ENCODE measurements at regions not wholly inside any gene's neighbourhood (a gene's known extent, or its start where the extent isn't known, plus 50 kb on each side); places are given as distances from the start of the nearest gene placed in this dataset.

DNA sequence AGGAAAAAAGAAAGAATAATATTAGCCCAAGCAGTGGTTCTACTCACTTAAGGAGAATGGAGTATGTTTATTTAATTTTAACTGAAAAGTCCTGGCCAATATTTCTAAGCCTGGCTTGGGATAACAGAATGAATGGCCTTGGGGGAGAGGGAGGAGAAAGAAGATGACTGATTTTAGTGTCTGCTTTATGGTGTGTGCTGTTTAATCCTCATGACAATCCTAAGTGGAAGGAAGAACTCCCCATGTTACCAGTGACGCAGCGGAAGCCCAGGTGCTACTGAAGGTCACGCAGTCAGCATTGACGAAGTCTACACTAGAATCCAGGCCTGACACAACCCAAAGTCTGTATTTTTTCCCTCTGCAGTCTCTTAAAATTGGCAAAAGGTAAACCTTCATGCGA, 50.5 kb downstream of the PALM2AKAP2 start:
- no peak overlapping the region for H3K27ac ChIP-seq (ENCODE audit: low read depth, low read length)
- H3K9ac ChIP-seq (ENCODE audit: low read depth, low read length), result no peak overlapping the region
- no peaks in the 10 kb centered on the region for H3K36me3 ChIP-seq (ENCODE audit: insufficient read depth, low read length)
- no peak overlapping the region for H3K4me3 ChIP-seq (ENCODE audit: low read length)
- peaks cover 14% of the 10 kb centered on the region for H3K9me3 ChIP-seq (ENCODE audit: insufficient read depth, low read depth, low read length)
- 97% methylated on average over 5 of the region's 5 CpGs for WGBS
- H3K4me1 ChIP-seq (ENCODE audit: insufficient read depth, low read length), result no peaks in the 10 kb centered on the region
- no peaks in the 10 kb centered on the region for H3K27me3 ChIP-seq (ENCODE audit: insufficient read depth, low read length)

- no peak overlapping the region for H3K9ac ChIP-seq (ENCODE audit: low read depth, low read length)
- no peaks in the 10 kb centered on the region for H3K36me3 ChIP-seq (ENCODE audit: insufficient read depth, low read length)
- H3K27me3 ChIP-seq (ENCODE audit: insufficient read depth, low read length), result no peaks in the 10 kb centered on the region
- peaks cover 14% of the 10 kb centered on the region for H3K9me3 ChIP-seq (ENCODE audit: insufficient read depth, low read depth, low read length)
- 90% methylated on average over 6 of the region's 6 CpGs for WGBS
- H3K4me1 ChIP-seq (ENCODE audit: insufficient read depth, low read length), result no peaks in the 10 kb centered on the region
- no peak overlapping the region for H3K4me3 ChIP-seq (ENCODE audit: low read length)
- no peak overlapping the region for H3K27ac ChIP-seq (ENCODE audit: low read depth, low read length)
These were observed 52.1 kb downstream of the PALM2AKAP2 start for GRCh38 chr9:109831998-109832658.

GRCh38 chr9:109834855-109835254, 54.9 kb downstream of the PALM2AKAP2 start:
- no peaks in the 10 kb centered on the region for H3K36me3 ChIP-seq (ENCODE audit: insufficient read depth, low read length)
- no peaks in the 10 kb centered on the region for H3K27me3 ChIP-seq (ENCODE audit: insufficient read depth, low read length)
- no peak overlapping the region for H3K4me3 ChIP-seq (ENCODE audit: low read length)
- H3K9ac ChIP-seq (ENCODE audit: low read depth, low read length), result no peak overlapping the region
- no peak overlapping the region for H3K27ac ChIP-seq (ENCODE audit: low read depth, low read length)
- no peaks in the 10 kb centered on the region for H3K4me1 ChIP-seq (ENCODE audit: insufficient read depth, low read length)
- WGBS, result 94% methylated on average over 2 of the region's 2 CpGs
- peaks cover 14% of the 10 kb centered on the region for H3K9me3 ChIP-seq (ENCODE audit: insufficient read depth, low read depth, low read length)

DNA sequence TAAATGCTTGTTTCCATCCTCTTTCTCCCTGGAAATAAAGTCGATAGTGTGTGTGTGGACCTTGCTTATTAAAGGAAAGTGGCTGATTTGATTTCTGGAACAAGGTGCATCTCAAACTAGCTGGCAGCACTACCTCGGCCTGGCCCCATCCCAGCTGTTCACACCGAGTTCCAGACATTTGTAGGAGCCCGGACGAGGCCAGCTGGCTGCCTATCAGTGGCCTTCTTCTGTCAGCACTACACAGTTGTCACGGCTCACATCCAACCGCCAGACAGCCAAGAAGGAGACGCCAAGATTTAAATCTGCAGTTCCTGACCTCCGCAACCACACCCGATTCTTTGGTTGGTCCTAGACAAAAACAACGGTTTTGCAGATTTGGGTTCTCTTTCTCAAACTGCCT, 63.6 kb downstream of the PALM2AKAP2 start:
- H3K27me3 ChIP-seq (ENCODE audit: insufficient read depth, low read length), result no peaks in the 10 kb centered on the region
- H3K4me1 ChIP-seq (ENCODE audit: insufficient read depth, low read length), result no peaks in the 10 kb centered on the region
- no peak overlapping the region for H3K27ac ChIP-seq (ENCODE audit: low read depth, low read length)
- WGBS, result 96% methylated on average over 11 of the region's 11 CpGs
- no peak overlapping the region for H3K4me3 ChIP-seq (ENCODE audit: low read length)
- H3K9me3 ChIP-seq (ENCODE audit: insufficient read depth, low read depth, low read length), result no peaks in the 10 kb centered on the region
- H3K36me3 ChIP-seq (ENCODE audit: insufficient read depth, low read length), result no peaks in the 10 kb centered on the region
- H3K9ac ChIP-seq (ENCODE audit: low read depth, low read length), result no peak overlapping the region

- H3K4me1 ChIP-seq (ENCODE audit: insufficient read depth, low read length), result no peaks in the 10 kb centered on the region
- no peaks in the 10 kb centered on the region for H3K27me3 ChIP-seq (ENCODE audit: insufficient read depth, low read length)
- H3K9ac ChIP-seq (ENCODE audit: low read depth, low read length), result no peak overlapping the region
- H3K36me3 ChIP-seq (ENCODE audit: insufficient read depth, low read length), result no peaks in the 10 kb centered on the region
- no peak overlapping the region for H3K4me3 ChIP-seq (ENCODE audit: low read length)
- H3K27ac ChIP-seq (ENCODE audit: low read depth, low read length), result no peak overlapping the region
- 90% methylated on average over 2 of the region's 2 CpGs for WGBS
- no peaks in the 10 kb centered on the region for H3K9me3 ChIP-seq (ENCODE audit: insufficient read depth, low read depth, low read length)
These were observed 65.2 kb downstream of the PALM2AKAP2 start for GRCh38 chr9:109845226-109845625.

GRCh38 chr9:109846776-109847175, 66.8 kb downstream of the PALM2AKAP2 start:
- Histone ChIP-seq H3K4me1 (ENCODE audit: insufficient read depth, low read length) (no peaks in the 10 kb centered on the region), H3K4me3 (ENCODE audit: low read length) (no peak overlapping the region), H3K9me3 (ENCODE audit: insufficient read depth, low read depth, low read length) (no peaks in the 10 kb centered on the region), H3K27me3 (ENCODE audit: insufficient read depth, low read length) (no peaks in the 10 kb centered on the region), H3K27ac (ENCODE audit: low read depth, low read length) (no peak overlapping the region), H3K9ac (ENCODE audit: low read depth, low read length) (no peak overlapping the region), H3K36me3 (ENCODE audit: insufficient read depth, low read length) (no peaks in the 10 kb centered on the region)
- WGBS, result 95% methylated on average over 4 of the region's 4 CpGs

DNA sequence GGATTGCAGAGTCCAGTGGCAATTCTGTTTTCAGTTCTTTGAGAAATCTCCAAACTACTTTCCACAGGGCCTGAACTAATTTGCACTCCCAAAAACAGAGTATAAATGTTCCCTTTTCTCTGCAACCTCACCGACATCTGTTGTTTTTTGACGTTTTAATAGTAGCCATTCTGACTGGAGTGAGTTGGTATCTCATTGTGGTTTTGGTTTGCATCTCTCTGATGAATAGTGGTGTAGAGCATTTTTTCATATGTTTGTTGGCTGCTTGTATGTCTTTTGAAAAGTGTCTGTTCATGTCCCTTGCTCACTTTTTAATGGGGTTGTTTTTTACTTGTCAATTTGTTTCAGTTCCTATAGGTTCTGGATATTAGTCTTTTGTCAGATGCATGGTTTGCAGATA, 72.6 kb downstream of the PALM2AKAP2 start:
- 0 out of 2 replicates have a peak, but pooled peaks cover 3% of the 10 kb centered on the region for H3K4me1 ChIP-seq (ENCODE audit: insufficient read depth, low read length)
- no peak overlapping the region for H3K9ac ChIP-seq (ENCODE audit: low read depth, low read length)
- WGBS, result 93% methylated on average over 2 of the region's 2 CpGs
- H3K4me3 ChIP-seq (ENCODE audit: low read length), result no peak overlapping the region
- no peaks in the 10 kb centered on the region for H3K36me3 ChIP-seq (ENCODE audit: insufficient read depth, low read length)
- H3K27me3 ChIP-seq (ENCODE audit: insufficient read depth, low read length), result no peaks in the 10 kb centered on the region
- H3K27ac ChIP-seq (ENCODE audit: low read depth, low read length), result no peak overlapping the region
- no peaks in the 10 kb centered on the region for H3K9me3 ChIP-seq (ENCODE audit: insufficient read depth, low read depth, low read length)

DNA sequence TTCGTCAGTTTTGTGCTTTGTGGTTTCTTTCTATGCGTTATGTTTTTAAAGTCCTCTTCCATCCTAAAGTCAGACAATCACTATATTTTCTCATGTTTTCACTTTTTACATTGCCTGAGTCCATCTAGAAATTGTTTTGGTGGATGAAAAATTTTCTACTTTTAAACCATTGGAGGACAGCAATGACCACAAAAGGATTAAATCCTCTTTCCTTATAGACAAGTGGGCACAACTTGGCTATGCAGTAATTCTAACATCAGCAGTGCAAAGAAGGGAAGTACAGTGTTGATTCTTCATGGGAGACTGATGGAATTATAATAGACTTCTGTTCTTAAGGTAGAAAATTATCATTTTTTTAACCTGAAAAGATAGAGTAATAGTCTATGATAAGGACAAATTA, 75.5 kb downstream of the PALM2AKAP2 start:
- H3K4me1 ChIP-seq (ENCODE audit: insufficient read depth, low read length), result 0 out of 2 replicates have a peak, but pooled peaks cover 3% of the 10 kb centered on the region
- H3K36me3 ChIP-seq (ENCODE audit: insufficient read depth, low read length), result no peaks in the 10 kb centered on the region
- no peak overlapping the region for H3K27ac ChIP-seq (ENCODE audit: low read depth, low read length)
- H3K9ac ChIP-seq (ENCODE audit: low read depth, low read length), result no peak overlapping the region
- H3K4me3 ChIP-seq (ENCODE audit: low read length), result no peak overlapping the region
- no peaks in the 10 kb centered on the region for H3K9me3 ChIP-seq (ENCODE audit: insufficient read depth, low read depth, low read length)
- 100% methylated on average over 1 of the region's 2 CpGs for WGBS
- no peaks in the 10 kb centered on the region for H3K27me3 ChIP-seq (ENCODE audit: insufficient read depth, low read length)

- Histone ChIP-seq H3K27ac (ENCODE audit: low read depth, low read length) (no peak overlapping the region), H3K36me3 (ENCODE audit: insufficient read depth, low read length) (no peaks in the 10 kb centered on the region), H3K4me1 (ENCODE audit: insufficient read depth, low read length) (0 out of 2 replicates have a peak, but pooled peaks cover 3% of the 10 kb centered on the region), H3K4me3 (ENCODE audit: low read length) (no peak overlapping the region), H3K9ac (ENCODE audit: low read depth, low read length) (no peak overlapping the region), H3K27me3 (ENCODE audit: insufficient read depth, low read length) (no peaks in the 10 kb centered on the region), H3K9me3 (ENCODE audit: insufficient read depth, low read depth, low read length) (no peaks in the 10 kb centered on the region)
- WGBS, result 83% methylated on average over 6 of the region's 6 CpGs
These were observed 76.8 kb downstream of the PALM2AKAP2 start for GRCh38 chr9:109856785-109857184.

GRCh38 chr9:109857336-109857735, 77.3 kb downstream of the PALM2AKAP2 start:
- H3K27ac ChIP-seq (ENCODE audit: low read depth, low read length), result no peak overlapping the region
- no peaks in the 10 kb centered on the region for H3K27me3 ChIP-seq (ENCODE audit: insufficient read depth, low read length)
- no peaks in the 10 kb centered on the region for H3K36me3 ChIP-seq (ENCODE audit: insufficient read depth, low read length)
- no peak overlapping the region for H3K9ac ChIP-seq (ENCODE audit: low read depth, low read length)
- no peak overlapping the region for H3K4me3 ChIP-seq (ENCODE audit: low read length)
- 89% methylated on average over 1 of the region's 1 CpG for whole genome bisulfite sequencing
- H3K4me1 ChIP-seq (ENCODE audit: insufficient read depth, low read length), result 0 out of 2 replicates have a peak, but pooled peaks cover 3% of the 10 kb centered on the region
- H3K9me3 ChIP-seq (ENCODE audit: insufficient read depth, low read depth, low read length), result no peaks in the 10 kb centered on the region

DNA sequence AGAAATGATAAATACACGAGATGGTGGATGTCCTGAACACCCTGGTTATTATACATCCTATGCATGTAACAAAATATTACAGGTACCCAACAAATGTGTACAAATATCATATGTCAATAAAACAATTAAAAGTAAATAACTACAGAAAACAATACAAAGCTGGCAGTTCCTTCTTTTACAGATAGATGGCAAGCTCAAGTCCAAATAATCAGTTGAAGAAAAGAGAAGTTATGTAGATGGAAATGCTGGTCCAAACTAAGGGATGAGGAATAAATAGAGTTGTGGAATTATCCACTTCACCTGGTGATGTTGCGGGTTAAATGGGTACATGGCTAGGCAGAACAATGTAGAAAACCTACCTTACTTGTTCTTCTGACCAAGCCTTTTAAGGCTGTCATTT, 79.4 kb downstream of the PALM2AKAP2 start:
- WGBS, result 39% methylated on average over 2 of the region's 2 CpGs
- no peak overlapping the region for H3K27ac ChIP-seq (ENCODE audit: low read depth, low read length)

GRCh38 chr9:109860521-109860920, 80.5 kb downstream of the PALM2AKAP2 start:
- Histone ChIP-seq H3K9me3 (ENCODE audit: insufficient read depth, low read depth, low read length) (no peaks in the 10 kb centered on the region), H3K4me3 (ENCODE audit: low read length) (no peak overlapping the region), H3K27me3 (ENCODE audit: insufficient read depth, low read length) (no peaks in the 10 kb centered on the region), H3K27ac (ENCODE audit: low read depth, low read length) (no peak overlapping the region), H3K9ac (ENCODE audit: low read depth, low read length) (no peak overlapping the region), H3K4me1 (ENCODE audit: insufficient read depth, low read length) (0 out of 2 replicates have a peak, but pooled peaks cover 3% of the 10 kb centered on the region), H3K36me3 (ENCODE audit: insufficient read depth, low read length) (no peaks in the 10 kb centered on the region)
- 94% methylated on average over 2 of the region's 2 CpGs for WGBS

More for the DNA sequence above, 79.4 kb downstream of the PALM2AKAP2 start:
- Histone ChIP-seq H3K9me3 (ENCODE audit: insufficient read depth, low read depth, low read length) (no peaks in the 10 kb centered on the region), H3K4me3 (ENCODE audit: low read length) (no peak overlapping the region), H3K36me3 (ENCODE audit: insufficient read depth, low read length) (no peaks in the 10 kb centered on the region), H3K27me3 (ENCODE audit: insufficient read depth, low read length) (no peaks in the 10 kb centered on the region), H3K4me1 (ENCODE audit: insufficient read depth, low read length) (0 out of 2 replicates have a peak, but pooled peaks cover 3% of the 10 kb centered on the region), H3K9ac (ENCODE audit: low read depth, low read length) (no peak overlapping the region)
